Epithelial cell of proximal tubule (primary cell): ENCODE measurements at regions not wholly inside any gene's neighbourhood (a gene's known extent, or its start where the extent isn't known, plus 50 kb on each side); places are given as distances from the start of the nearest gene placed in this dataset.
"Not testable (repeated sequence)": the region's sequence is repeated elsewhere in the genome, so short reads cannot be mapped to it uniquely, and the experiment has no call there.

Experiments used
- DNase-seq: peaks from one replicate; pipeline ENCODE4 v3.0.0-alpha.2; 2011; ENCODE audit warnings: low read depth
- H3K4me3 ChIP-seq: 2 replicates; pipeline ENCODE4 v1.5.1; 2011; ENCODE audit warnings: low read depth, mild to moderate bottlenecking, low read length
- CTCF ChIP-seq: conservative IDR thresholded peaks from 2 replicates; pipeline ENCODE4 v1.5.1; 2012; ENCODE audit warnings: low read depth, mild to moderate bottlenecking, low read length

DNA sequence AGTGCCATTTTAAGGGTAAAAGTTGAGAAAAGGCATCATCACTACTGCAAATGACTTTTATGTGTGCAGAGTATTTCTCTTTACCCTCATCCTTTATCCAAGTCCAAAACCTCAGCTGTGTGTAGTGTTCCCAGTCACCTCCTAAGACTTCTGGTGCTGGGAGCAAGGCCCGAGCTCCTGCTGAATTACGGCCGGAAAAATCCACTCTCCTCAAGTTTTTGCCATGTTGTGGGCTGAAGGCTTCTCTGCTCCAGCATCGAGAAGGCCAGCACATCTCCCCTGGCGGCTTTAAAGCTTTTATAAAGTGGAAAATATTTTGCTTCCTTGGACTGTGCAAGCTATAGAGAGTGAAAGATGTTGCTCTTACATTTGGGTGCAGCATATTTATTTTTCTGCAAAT is 153.2 kb upstream of the THBS2 start:
- DNase-seq = no peak
- H3K4me3 ChIP-seq = no peak overlapping the region
- no peak for TF ChIP-seq CTCF

- TF ChIP-seq CTCF = no peak
- no peak overlapping the region for H3K4me3 ChIP-seq
Observed at GRCh38 chr6:169406034-169406433, 152.4 kb upstream of the THBS2 start.

DNA sequence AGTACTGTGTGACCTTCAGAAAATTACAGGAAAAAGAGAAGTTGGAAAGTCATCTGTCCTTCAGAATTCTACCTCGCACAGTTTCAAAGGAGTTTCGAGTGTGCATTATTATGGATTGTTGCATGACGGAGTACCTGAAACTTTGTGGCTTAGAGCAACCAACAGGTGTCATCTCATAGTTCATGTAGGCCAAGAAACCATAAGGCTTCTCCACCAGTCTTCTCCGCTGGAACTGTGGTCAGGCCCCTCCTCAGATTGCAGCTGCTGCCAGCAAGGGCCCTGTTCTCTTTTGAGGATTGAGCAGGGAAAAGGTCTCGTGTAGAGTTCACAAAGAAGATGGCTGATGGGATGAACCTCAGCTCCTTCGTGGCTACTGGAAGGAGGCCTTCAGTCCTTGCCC is 151.2 kb upstream of the THBS2 start:
- no peak for TF ChIP-seq CTCF
- H3K4me3 ChIP-seq = no peak overlapping the region
- DNase-seq = no peak

More at GRCh38 chr6:169406034-169406433, 152.4 kb upstream of the THBS2 start:
- DNase-seq = no peak

DNA sequence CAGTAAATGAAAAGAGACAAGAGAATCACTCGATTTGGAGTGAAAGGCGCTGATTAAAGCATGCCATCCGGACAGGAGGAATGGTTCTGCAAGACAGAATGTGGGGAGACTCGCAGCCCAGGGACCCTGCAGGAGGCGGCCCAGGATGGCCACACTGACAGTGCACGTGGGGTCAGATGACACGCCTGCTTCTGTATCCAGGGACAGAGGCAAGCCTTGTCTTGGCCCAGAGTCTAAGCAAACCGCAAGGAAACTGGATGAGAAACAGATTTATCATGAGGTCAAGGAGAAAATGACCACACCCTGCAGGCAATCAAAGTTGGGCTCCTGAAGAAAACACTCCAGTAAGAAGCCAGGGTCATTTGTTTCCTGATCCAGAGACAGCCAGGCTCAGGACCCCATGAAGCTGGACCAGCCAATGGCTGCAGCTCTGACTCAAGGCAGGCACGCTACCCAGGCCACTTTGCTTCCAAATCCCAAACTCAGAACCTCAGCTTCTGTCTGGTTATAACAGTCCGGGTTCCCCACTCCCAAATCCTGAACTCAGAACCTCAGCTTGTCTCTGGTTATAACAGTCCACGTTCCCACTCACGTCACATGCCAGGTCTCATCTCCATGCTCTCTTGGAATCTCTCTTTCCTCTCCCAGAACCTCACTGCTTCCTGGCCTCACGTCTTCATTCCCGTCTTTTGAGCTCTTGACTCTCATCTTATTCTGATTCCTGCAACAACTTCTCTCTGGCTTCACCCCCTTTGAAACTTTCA is 144.9 kb upstream of the THBS2 start:
- H3K4me3 ChIP-seq = no peak overlapping the region
- TF ChIP-seq CTCF = no peak
- no peak for DNase-seq

DNA sequence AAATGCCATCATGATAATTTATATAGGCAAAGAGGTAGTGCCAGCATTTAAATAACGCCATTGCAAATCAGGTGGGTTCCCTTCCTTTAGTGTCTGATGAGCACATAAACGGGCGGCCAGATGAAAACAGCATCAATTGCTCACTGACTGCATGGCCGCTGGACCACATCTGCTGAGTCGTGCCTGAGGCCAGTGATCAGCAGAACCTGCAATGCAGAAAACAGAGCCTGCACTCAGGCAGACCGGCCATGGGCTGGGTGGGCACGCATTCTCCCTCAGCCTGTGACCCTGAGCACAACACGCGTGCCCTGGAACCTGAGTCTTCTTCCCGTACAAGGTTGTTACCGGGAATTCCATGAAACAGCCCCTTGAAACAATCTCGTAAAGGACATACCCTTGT is 144.0 kb upstream of the THBS2 start:
- DNase-seq = no peak
- H3K4me3 ChIP-seq = no peak overlapping the region
- no peak for TF ChIP-seq CTCF

GRCh38 chr6:169396554-169397163 is 143.0 kb upstream of the THBS2 start:
- DNase-seq = no peak
- no peak for TF ChIP-seq CTCF
- no peak overlapping the region for H3K4me3 ChIP-seq

DNA sequence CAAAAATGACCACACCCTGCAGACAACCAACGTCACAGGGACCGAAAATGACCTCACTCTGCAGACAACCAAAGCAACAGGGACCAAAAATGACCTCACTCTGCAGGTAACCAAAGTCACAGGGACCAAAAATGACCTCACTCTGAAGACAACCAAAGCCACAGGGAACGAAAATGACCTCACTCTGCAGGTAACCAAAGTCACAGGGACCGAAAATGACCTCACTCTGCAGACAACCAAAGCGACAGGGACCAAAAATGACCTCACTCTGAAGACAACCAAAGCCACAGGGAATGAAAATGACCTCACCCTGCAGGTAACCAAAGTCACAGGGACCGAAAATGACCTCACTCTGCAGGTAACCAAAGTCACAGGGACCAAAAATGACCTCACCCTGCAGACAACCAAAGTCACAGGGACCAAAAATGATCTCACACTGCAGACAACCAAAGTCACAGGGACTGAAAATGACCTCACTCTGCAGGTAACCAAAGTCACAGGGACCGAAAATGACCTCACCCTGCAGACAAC is 142.4 kb upstream of the THBS2 start:
- H3K4me3 ChIP-seq, DNase-seq: not testable (repeated sequence)
